Astrocyte of the cerebellum (primary cell): ENCODE measurements at regions not wholly inside any gene's neighbourhood (a gene's known extent, or its start where the extent isn't known, plus 50 kb on each side); places are given as distances from the start of the nearest gene placed in this dataset.

ENCODE experiments used
- DNase-seq: peaks from one replicate; pipeline ENCODE4 v3.0.0-alpha.2; 2011; ENCODE audit warnings: low read depth
- H3K4me3 ChIP-seq: 2 replicates; pipeline ENCODE4 v1.5.1; 2011; ENCODE audit warnings: mild to moderate bottlenecking, low read depth, low read length, moderate library complexity
- CTCF ChIP-seq: IDR thresholded peaks from 2 replicates; pipeline ENCODE4 v1.5.1; 2012; ENCODE audit warnings: low read length, low read depth, moderate library complexity, mild to moderate bottlenecking; ENCODE audit errors: missing control alignments
- in situ Hi-C: cut with HindIII; loops from 2 replicates; pipeline ENCODE4 v1.10.0; 2017; ENCODE audit warnings: low sequenced_read_pairs

- TF ChIP-seq CTCF, result no peak
- H3K4me3 ChIP-seq, result no peak overlapping the region
- DNase-seq, result peak; percentile 40
- in situ Hi-C loops, result no loop called here
Measured at GRCh38 chr2:5877360-5877759, 185.2 kb downstream of the SOX11 start.

- no peak for TF ChIP-seq CTCF
- no peak overlapping the region for H3K4me3 ChIP-seq
- DNase-seq, result no peak
- in situ Hi-C loops, result no loop called here
Measured at GRCh38 chr2:5885451-5886173, 193.4 kb downstream of the SOX11 start.

GRCh38 chr2:5886462-5886861 is 194.3 kb downstream of the SOX11 start:
- in situ Hi-C loops, result no loop called here
- no peak for TF ChIP-seq CTCF
- DNase-seq, result no peak
- no peak overlapping the region for H3K4me3 ChIP-seq

DNA sequence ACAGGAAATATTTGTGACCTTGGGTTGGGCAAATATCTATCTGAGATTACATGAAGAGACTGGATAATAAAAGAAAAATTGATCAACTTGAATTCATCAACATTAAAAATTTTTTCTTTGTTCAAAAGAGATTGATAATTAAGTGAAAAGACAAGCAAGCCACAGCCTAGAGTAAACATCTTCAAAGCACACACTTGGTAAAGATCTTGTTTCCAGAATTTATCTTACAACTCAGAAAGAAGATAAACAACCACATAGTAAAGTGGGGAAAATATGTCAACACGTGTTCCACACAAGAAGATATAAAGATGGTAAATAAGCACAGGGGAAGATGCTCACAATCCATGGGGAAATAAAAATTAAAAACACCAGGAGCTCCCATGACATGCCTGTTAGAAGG is 195.9 kb downstream of the SOX11 start:
- in situ Hi-C loops, result no loop called here
- DNase-seq, result no peak
- no peak overlapping the region for H3K4me3 ChIP-seq
- TF ChIP-seq CTCF, result no peak

DNA sequence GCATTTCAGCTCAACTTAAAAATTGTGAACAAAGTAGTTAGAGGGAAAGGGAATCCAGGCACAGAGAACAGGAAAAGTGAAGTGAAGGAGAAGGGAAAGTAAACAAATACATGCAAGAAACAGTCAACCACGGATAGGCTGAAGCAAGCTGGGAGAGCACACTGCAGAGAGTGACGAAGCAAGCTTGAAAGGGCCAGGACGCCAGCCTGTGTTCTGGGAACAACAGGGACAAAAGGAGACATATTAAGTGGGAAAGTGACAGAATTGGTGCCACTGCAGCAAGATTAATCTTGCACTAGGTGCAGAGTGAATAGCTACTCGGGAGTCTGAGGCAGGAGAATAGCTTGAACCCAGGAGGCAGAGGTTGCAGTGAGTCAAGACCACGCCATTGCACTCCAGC is 197.3 kb downstream of the SOX11 start:
- no peak overlapping the region for H3K4me3 ChIP-seq
- DNase-seq, result no peak
- TF ChIP-seq CTCF, result no peak
- in situ Hi-C loops, result no loop called here

- no peak for DNase-seq
- H3K4me3 ChIP-seq, result no peak overlapping the region
- in situ Hi-C loops, result no loop called here
- no peak for TF ChIP-seq CTCF
Measured at GRCh38 chr2:5894355-5894754, 202.2 kb downstream of the SOX11 start.
